H9 (cell line): ENCODE measurements at regions not wholly inside any gene's neighbourhood (a gene's known extent, or its start where the extent isn't known, plus 50 kb on each side); places are given as distances from the start of the nearest gene placed in this dataset.

ENCODE experiments used
- DNase-seq: peaks from one replicate; pipeline ENCODE4 v3.0.0-alpha.2; 2017
- H2AFZ ChIP-seq: one replicate; pipeline ENCODE4 v1.6.1; 2013; ENCODE audit warnings: mild to moderate bottlenecking, low read length, control low read depth, moderate library complexity
- H2AK5ac ChIP-seq: 2 replicates; pipeline ENCODE4 v1.6.1; 2013; ENCODE audit warnings: low read length, control low read depth, mixed read lengths; ENCODE audit not compliant: insufficient read length
- H2BK120ac ChIP-seq: one replicate; pipeline ENCODE4 v1.6.1; 2013; ENCODE audit warnings: low read depth, mild to moderate bottlenecking, low read length, control low read depth, inconsistent platforms; ENCODE audit not compliant: poor library complexity, severe bottlenecking
- H2BK12ac ChIP-seq: 2 replicates; pipeline ENCODE4 v1.6.1; 2013; ENCODE audit warnings: low read length, control low read depth, mixed read lengths, low read depth; ENCODE audit not compliant: insufficient read length
- H2BK15ac ChIP-seq: 2 replicates; pipeline ENCODE4 v1.6.1; 2013; ENCODE audit warnings: low read depth, low read length, control low read depth
- H2BK20ac ChIP-seq: one replicate; pipeline ENCODE4 v1.6.1; 2013; ENCODE audit warnings: low read depth, mild to moderate bottlenecking, low read length, control low read depth, inconsistent platforms; ENCODE audit not compliant: poor library complexity, severe bottlenecking
- H2BK5ac ChIP-seq: 2 replicates; pipeline ENCODE4 v1.6.1; 2013; ENCODE audit warnings: low read length, control low read depth, mixed read lengths; ENCODE audit not compliant: insufficient read length
- H3K14ac ChIP-seq: 2 replicates; pipeline ENCODE4 v1.6.1; 2013; ENCODE audit warnings: low read length, control low read depth; ENCODE audit not compliant: insufficient read depth
- H3K18ac ChIP-seq: 2 replicates; pipeline ENCODE4 v1.6.1; 2013; ENCODE audit warnings: low read depth, mild to moderate bottlenecking, mixed read lengths, low read length, control low read depth; ENCODE audit not compliant: insufficient read length
- H3K23ac ChIP-seq: 2 replicates; pipeline ENCODE4 v1.6.1; 2013; ENCODE audit warnings: low read length, control low read depth, mixed read lengths, low read depth; ENCODE audit not compliant: insufficient read length
- H3K23me2 ChIP-seq: 2 replicates; pipeline ENCODE4 v1.6.1; 2013; ENCODE audit warnings: low read depth, mild to moderate bottlenecking, mixed read lengths, low read length, control low read depth; ENCODE audit not compliant: insufficient read length, poor library complexity, severe bottlenecking
- H3K27ac ChIP-seq: 2 replicates; pipeline ENCODE4 v1.5.1; 2013; ENCODE audit warnings: low read length, control low read depth, mixed read lengths, low read depth; ENCODE audit not compliant: insufficient read length
- H3K27me3 ChIP-seq: 2 replicates; pipeline ENCODE4 v1.6.1; 2013; ENCODE audit warnings: low read length, control low read depth, inconsistent platforms; ENCODE audit not compliant: insufficient read depth
- H3K4ac ChIP-seq: 2 replicates; pipeline ENCODE4 v1.6.1; 2013; ENCODE audit warnings: low read depth, mild to moderate bottlenecking, control low read depth, inconsistent platforms, low read length, moderate library complexity
- H3K4me1 ChIP-seq: 2 replicates; pipeline ENCODE4 v1.6.1; 2013; ENCODE audit warnings: low read length, control low read depth, inconsistent platforms; ENCODE audit not compliant: insufficient read depth
- H3K4me2 ChIP-seq: 2 replicates; pipeline ENCODE4 v1.6.1; 2013; ENCODE audit warnings: low read length, control low read depth, mixed read lengths; ENCODE audit not compliant: insufficient read length, insufficient read depth
- H3K56ac ChIP-seq: 2 replicates; pipeline ENCODE4 v1.6.1; 2013; ENCODE audit warnings: low read depth, mild to moderate bottlenecking, mixed read lengths, low read length, control low read depth; ENCODE audit not compliant: insufficient read length
- H3K79me1 ChIP-seq: 2 replicates; pipeline ENCODE4 v1.6.1; 2013; ENCODE audit warnings: low read depth, mild to moderate bottlenecking, moderate library complexity, low read length, control low read depth, inconsistent platforms; ENCODE audit not compliant: insufficient read depth, poor library complexity, severe bottlenecking
- H3K79me2 ChIP-seq: 2 replicates; pipeline ENCODE4 v1.6.1; 2013; ENCODE audit warnings: low read length, control low read depth, inconsistent platforms; ENCODE audit not compliant: insufficient read depth
- H3K9ac ChIP-seq: 2 replicates; pipeline ENCODE4 v1.6.1; 2013; ENCODE audit warnings: low read length, control low read depth, mixed read lengths; ENCODE audit not compliant: insufficient read length; ENCODE audit errors: extremely low read depth
- H3K9me3 ChIP-seq: one replicate; pipeline ENCODE4 v1.6.1; 2013; ENCODE audit warnings: low read depth, low read length, inconsistent platforms; ENCODE audit not compliant: control insufficient read depth
- H3T11ph ChIP-seq: one replicate; pipeline ENCODE4 v1.6.1; 2013; ENCODE audit warnings: mild to moderate bottlenecking, low read length, control low read depth, inconsistent platforms
- H4K20me1 ChIP-seq: one replicate; pipeline ENCODE4 v1.6.1; 2013; ENCODE audit not compliant: control insufficient read depth, insufficient read length, insufficient read depth
- H4K5ac ChIP-seq: 2 replicates; pipeline ENCODE4 v1.6.1; 2013; ENCODE audit warnings: low read depth, mild to moderate bottlenecking, mixed read lengths, low read length, control low read depth; ENCODE audit not compliant: insufficient read length
- H4K8ac ChIP-seq: replicated peaks from 2 replicates; pipeline ENCODE4 v1.6.1; 2013; ENCODE audit warnings: low read length, control low read depth, mixed read lengths, low read depth; ENCODE audit not compliant: insufficient read length
- H4K91ac ChIP-seq: 2 replicates; pipeline ENCODE4 v1.6.1; 2013; ENCODE audit warnings: low read depth, mild to moderate bottlenecking, moderate library complexity, mixed read lengths, low read length, control low read depth; ENCODE audit not compliant: insufficient read length
- H3K27ac Mint-ChIP-seq, 3 experiments: 2 replicates in 2 of 3; 3 replicates in 1 of 3; pipeline ENCODE4 v1.8.0; 2020 to 2021; ENCODE audit warnings: mixed read lengths in 3 of 3, mild to moderate bottlenecking in 1 of 3, moderate library complexity in 1 of 3
- H3K27me3 Mint-ChIP-seq: 2 replicates; pipeline ENCODE4 v1.8.0; 2021; ENCODE audit warnings: low read depth, mild to moderate bottlenecking, moderate library complexity, mixed read lengths
- H3K36me3 Mint-ChIP-seq, 3 experiments: 2 replicates in 2 of 3; 3 replicates in 1 of 3; pipeline ENCODE4 v1.8.0; 2020 to 2021; ENCODE audit warnings: low read depth in 3 of 3, mixed read lengths in 3 of 3; ENCODE audit not compliant: insufficient read depth in 1 of 3
- H3K4me1 Mint-ChIP-seq, 2 experiments: 2 replicates each; pipeline ENCODE4 v1.8.0; 2020; ENCODE audit warnings: mixed read lengths in 2 of 2
- H3K4me3 Mint-ChIP-seq, 2 experiments: 2 replicates in 1 of 2; 3 replicates in 1 of 2; pipeline ENCODE4 v1.8.0; 2020 to 2021; ENCODE audit warnings: mild to moderate bottlenecking in 2 of 2, mixed read lengths in 2 of 2, moderate library complexity in 1 of 2
- H3K9me3 Mint-ChIP-seq, 2 experiments: 2 replicates in 1 of 2; 3 replicates in 1 of 2; pipeline ENCODE4 v1.8.0; 2020; ENCODE audit warnings: mild to moderate bottlenecking in 2 of 2, mixed read lengths in 2 of 2, moderate library complexity in 1 of 2
- CTCF ChIP-seq: fragments of 200-600 bp; sonication (generic); conservative IDR thresholded peaks from 3 replicates; pipeline ENCODE4 v1.8.0; 2021; ENCODE audit warnings: antibody characterized with exemption, mild to moderate bottlenecking
- WGBS: extraction: QIAGEN DNeasy Blood & Tissue Kit; methylation state at CpG from one replicate; pipeline ENCODE4 v1.1.7; 2013; ENCODE audit warnings: missing lambda C conversion rate, low lambda C conversion rate, mixed read lengths; ENCODE audit not compliant: insufficient read length; ENCODE audit errors: extremely low coverage; 5-methylcytosine and 5-hydroxymethylcytosine counted together

- Histone ChIP-seq H2BK15ac (no peak overlapping the region), H3K9me3 (no peaks in the 10 kb centered on the region), H3T11ph (no peak overlapping the region), H4K20me1 (no peaks in the 10 kb centered on the region), H3K56ac (no peak overlapping the region), H3K18ac (no peak overlapping the region), H2AK5ac (no peak overlapping the region), H3K27ac (no peak overlapping the region), H2AFZ (no peak overlapping the region), H3K4me1 (no peaks in the 10 kb centered on the region; the same call in 1 of the 2 replicates), H4K91ac (no peak overlapping the region), H2BK120ac (no peak overlapping the region), H4K5ac (no peak overlapping the region), H3K23ac (no peak overlapping the region), H3K4me2 (no peak overlapping the region), H3K4ac (no peak overlapping the region), H2BK5ac (no peak overlapping the region), H3K27me3 (no peaks in the 10 kb centered on the region), H3K9ac (no peak overlapping the region), H2BK12ac (no peak overlapping the region), H4K8ac (no peak overlapping the region), H3K14ac (no peak overlapping the region; the same call in 1 of the 2 replicates), H3K79me1 (no peaks in the 10 kb centered on the region), H2BK20ac (no peak overlapping the region), H3K79me2 (no peaks in the 10 kb centered on the region), H3K23me2 (no peaks in the 10 kb centered on the region)
- no CpG with 5 or more reads among the region's 5 CpGs for WGBS
- no peaks in the 10 kb centered on the region; a peak in 1 of 5 replicates for H3K9me3 Mint-ChIP-seq
- H3K27ac Mint-ChIP-seq: no peak overlapping the region; a peak in 1 of 7 replicates
- peaks cover 0 to 3% of the 10 kb centered on the region in 2 experiments; a peak in 1 of 4 replicates for H3K4me1 Mint-ChIP-seq
- no peaks in the 10 kb centered on the region for H3K27me3 Mint-ChIP-seq
- no peaks in the 10 kb centered on the region; a peak in 1 of 7 replicates for H3K36me3 Mint-ChIP-seq
- TF ChIP-seq CTCF: no peak
- DNase-seq: no peak
- no peak overlapping the region for H3K4me3 Mint-ChIP-seq
Measured at GRCh38 chr6:54011277-54011648, 100.0 kb upstream of the MLIP start.
